Epithelial cell of esophagus (primary cell): ENCODE measurements at regions not wholly inside any gene's neighbourhood (a gene's known extent, or its start where the extent isn't known, plus 50 kb on each side); places are given as distances from the start of the nearest gene placed in this dataset.

ENCODE experiments used
- DNase-seq: peaks from one replicate; pipeline ENCODE4 v3.0.0; 2010; ENCODE audit warnings: low read depth
- H3K4me3 ChIP-seq: 2 replicates; pipeline ENCODE4 v1.5.1; 2011; ENCODE audit warnings: mild to moderate bottlenecking, low read length, control low read depth
- TF ChIP-seq, protein P1 (sequence below): IDR thresholded peaks from 2 replicates; pipeline ENCODE4 v1.5.1; 2011; ENCODE audit warnings: low read depth, mild to moderate bottlenecking, low read length, control low read depth, inconsistent platforms; ENCODE audit not compliant: insufficient read depth; ENCODE audit errors: missing control alignments

DNA sequence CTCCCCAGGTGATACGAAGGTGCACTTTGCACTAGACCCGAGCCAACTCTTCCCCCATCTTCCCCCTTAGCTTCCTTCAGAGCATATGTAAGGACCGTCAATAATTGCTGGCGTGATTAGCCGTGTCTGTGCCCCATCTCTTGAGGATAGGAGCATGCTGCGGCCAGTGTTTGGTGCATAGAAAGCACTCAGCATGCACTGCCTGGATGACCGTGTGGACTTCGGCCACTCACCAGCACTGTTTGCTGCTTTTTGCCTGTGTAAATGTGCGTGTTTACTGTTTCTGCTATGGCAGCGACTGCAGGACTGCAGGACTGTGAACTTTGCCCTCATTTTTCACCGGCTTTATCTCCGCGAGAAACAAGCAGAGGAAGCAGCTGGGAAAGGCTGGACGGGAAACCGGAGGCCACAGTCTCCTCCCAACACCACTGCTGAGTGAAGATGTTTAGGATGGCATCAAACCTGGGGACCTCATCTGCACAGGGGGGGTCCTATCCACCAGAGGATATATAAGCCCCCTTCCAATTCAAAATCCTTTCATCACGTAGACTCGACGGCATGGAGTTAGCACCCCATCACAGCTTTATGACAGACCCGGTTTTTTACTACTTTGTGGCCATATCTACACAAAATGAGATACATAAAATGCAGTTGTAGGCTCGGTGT is 150.6 kb upstream of the AFDN start:
- TF ChIP-seq, protein P1, sequence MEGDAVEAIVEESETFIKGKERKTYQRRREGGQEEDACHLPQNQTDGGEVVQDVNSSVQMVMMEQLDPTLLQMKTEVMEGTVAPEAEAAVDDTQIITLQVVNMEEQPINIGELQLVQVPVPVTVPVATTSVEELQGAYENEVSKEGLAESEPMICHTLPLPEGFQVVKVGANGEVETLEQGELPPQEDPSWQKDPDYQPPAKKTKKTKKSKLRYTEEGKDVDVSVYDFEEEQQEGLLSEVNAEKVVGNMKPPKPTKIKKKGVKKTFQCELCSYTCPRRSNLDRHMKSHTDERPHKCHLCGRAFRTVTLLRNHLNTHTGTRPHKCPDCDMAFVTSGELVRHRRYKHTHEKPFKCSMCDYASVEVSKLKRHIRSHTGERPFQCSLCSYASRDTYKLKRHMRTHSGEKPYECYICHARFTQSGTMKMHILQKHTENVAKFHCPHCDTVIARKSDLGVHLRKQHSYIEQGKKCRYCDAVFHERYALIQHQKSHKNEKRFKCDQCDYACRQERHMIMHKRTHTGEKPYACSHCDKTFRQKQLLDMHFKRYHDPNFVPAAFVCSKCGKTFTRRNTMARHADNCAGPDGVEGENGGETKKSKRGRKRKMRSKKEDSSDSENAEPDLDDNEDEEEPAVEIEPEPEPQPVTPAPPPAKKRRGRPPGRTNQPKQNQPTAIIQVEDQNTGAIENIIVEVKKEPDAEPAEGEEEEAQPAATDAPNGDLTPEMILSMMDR: no peak
- H3K4me3 ChIP-seq: no peak overlapping the region
- DNase-seq: no peak

DNA sequence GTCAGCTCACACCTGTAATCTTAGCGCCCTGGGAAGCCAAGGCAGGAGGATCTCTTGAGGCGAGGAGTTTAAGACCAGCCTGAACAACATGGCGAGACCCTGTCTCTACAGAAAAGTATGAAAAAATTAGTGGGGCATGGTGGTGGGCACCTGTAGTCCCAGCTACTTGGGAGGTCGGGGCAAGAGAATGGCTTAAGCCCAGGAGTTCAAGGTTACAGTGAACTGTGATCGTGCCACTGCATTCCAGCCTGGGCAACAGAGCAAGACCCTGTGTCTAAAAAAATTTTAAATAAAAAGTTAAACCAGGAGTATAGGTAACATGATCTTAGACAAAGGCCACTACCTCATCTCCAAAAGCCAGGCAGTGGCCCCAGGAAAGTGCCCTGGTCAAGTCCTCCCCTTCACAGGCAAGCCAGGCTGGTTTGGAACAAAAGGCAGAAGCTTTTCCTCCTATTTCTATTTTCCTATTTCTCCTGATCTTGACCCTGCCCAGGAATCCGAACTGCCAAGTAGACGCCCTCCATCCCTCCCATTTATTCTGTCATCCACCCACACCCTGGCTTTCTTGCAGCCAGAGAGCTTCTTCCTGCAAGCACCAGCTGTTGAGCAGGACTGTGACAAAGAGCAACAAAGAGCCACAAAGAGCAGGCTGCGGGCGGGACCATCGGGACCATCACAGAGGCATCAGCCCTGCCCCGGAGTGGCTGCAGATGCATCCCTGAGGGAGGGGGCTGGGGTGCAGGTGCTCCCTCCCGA is 149.9 kb upstream of the AFDN start:
- DNase-seq: no peak
- TF ChIP-seq, protein P1: no peak
- H3K4me3 ChIP-seq: no peak overlapping the region

DNA sequence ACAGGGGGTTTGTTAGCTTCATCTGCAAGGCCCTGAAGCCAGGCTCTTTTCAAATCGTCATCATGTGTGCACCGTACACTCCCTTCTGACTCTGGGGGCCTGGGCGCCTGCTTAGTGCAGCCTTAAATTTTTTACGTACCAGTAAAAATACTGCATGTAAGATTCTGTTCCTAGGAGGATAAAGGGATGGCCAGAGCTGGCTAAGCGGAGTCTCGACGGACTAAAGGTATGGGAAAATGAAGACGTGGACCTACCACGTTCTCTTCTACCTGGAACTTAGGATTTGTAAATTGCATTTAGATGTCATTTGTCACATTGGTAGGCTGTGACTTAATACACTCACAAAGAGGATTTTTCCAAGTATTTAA is 149.3 kb upstream of the AFDN start:
- TF ChIP-seq, protein P1: no peak
- DNase-seq: no peak
- H3K4me3 ChIP-seq: no peak overlapping the region

DNA sequence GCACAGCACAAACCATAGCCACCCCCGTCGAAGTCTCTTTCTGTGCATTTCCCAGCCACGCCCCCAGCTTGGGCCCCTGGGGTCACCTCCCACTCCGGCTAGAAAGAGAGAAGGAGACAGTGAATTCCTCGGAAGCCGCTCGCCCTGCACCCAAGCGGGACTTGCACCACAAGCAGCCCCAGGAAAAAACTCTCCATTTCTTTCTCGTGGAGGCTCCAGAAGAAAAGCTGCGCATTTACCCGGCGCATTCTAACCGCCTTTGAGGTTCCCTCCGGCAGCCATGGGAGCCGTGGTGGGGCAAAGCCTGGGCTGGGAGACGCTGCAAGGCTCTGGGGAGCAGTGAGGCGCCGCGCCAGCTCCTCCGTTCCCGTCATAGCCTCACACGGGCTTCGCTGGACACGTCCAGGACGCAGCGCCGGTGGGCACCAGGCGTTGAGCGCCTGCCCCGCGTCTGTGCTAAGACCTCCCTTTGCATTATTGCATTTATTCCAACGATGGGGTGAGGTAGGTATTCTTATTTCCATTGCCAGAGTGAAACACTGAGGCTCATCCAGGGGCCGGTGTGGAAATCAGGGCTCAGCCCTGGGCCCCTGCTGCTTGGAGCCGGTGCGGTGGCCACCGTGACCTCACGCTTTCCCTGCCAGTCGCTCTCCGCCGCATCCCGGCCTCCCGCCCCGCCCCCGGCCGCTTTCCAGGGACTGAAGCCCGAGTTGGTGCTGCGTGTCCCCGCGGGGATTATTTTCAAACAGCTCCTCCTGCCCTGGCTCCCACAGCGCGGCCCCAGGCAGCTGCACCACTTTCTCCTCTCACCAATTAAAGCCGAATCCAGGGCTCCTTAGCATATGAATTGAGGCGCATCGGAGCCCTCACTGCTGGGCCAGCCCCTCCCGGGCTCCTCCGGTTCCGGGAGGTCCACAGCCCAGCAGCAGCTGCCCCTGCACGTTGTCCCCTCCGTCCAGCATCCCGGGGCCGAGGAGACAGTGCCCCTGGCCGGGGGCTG is 148.3 kb upstream of the AFDN start:
- DNase-seq: no peak
- H3K4me3 ChIP-seq: no peak overlapping the region
- TF ChIP-seq, protein P1: no peak

DNA sequence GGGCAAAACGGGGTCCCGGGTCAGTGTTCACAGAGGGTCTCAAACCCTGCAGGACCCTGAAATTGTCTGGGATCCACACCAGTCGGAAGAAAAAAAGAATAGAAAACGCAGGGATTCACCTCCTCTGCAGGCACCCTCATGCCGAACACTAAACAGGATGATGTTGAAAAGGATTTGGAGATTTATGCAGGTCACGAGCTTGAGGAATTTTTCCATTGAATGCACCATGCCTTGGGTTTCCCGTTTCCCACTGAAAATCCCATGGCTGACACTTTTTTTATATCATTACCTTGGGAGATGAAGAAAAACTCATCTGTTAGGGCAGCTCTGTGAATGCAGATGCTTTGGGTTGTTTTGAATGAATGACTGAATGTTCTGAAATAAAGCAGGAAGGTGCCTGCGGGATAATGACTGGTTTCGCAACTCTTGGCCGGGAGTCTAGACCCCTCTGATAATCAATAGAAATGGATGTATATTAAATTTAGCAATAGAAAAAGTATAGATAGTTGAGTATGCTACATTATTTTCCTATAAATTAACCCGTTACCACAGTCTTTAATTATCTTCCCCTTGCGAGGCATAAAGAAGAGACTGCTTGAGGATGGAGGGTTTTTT is 147.5 kb upstream of the AFDN start:
- H3K4me3 ChIP-seq: no peak overlapping the region
- no peak for DNase-seq
- TF ChIP-seq, protein P1: no peak

DNA sequence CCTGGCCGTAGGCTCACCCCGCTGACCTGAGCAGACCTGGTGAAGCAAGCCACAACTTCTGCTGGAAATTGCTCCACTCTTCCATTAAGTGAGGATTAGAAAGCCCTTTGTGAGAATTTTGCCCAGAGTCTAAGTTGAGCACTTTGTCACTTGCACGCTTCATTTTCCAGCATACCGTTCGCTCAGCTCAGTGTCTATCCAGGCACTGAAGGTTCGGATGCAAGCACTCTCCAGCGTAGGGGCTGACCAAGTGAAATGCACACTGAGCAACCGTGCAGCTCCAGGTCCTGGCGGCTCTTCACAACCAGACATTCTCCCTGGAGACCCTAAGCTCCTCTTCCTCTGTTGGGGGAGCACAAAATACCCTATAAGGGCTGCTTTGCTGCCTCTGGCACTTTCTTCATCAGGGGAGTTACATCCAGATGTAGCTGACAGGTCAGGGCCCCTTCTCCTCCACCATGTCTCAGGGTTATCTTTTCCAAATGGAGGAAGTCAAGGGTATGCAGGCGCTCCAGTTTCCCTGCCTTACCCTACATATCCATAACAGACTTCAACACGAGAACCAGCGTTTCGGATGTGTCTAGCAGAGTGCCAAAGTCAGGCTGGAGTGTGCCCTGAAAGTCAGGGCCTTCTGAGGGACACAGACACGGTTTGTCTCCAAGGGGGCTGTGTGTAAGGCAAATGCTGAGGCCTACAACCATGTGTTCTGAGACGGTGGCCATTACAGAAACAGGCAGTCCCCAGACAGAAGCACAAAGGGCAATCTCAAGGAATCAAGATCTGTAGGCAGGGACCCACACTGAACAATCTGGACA is 146.7 kb upstream of the AFDN start:
- no peak overlapping the region for H3K4me3 ChIP-seq
- TF ChIP-seq, protein P1: no peak
- DNase-seq: no peak
